SK-N-MC (cell line): ENCODE measurements at regions not wholly inside any gene's neighbourhood (a gene's known extent, or its start where the extent isn't known, plus 50 kb on each side); places are given as distances from the start of the nearest gene placed in this dataset.

Source experiments
- EZH2 ChIP-seq: fragments of 200-600 bp; sonication (generic); IDR thresholded peaks from one replicate; pipeline ENCODE4 v1.6.1; 2017; ENCODE audit warnings: antibody characterized with exemption
- POLR2AphosphoS5 ChIP-seq: IDR thresholded peaks from 2 replicates; pipeline ENCODE4 v1.6.1; 2012; ENCODE audit warnings: mild to moderate bottlenecking, low read depth, low read length, borderline replicate concordance

DNA sequence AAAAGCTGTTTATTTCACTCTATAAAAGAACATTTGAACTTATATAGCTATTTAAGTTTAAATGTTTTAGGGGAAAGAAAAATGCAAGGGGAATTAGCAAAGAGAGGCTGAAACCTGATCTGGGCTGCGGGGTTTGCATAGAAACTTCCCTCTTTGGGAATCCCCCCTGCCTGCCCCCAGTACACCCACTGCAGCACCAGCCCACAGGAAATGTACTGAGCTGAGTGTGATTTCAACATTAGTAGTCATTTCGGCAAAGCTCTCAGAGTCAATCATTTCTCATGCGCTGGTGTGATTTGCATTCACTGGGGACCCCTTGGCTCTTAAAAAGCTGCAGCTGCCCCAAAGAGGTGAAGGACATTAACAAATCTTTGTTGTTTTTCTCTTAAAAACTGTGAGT, 859.4 kb downstream of the MAFB start:
- TF ChIP-seq EZH2 (no peak), POLR2AphosphoS5 (0 out of 2 replicates have a peak, but pooled peaks have one; percentile 32)
